ENCODE measurements at regions not wholly inside any gene's neighbourhood (a gene's known extent, or its start where the extent isn't known, plus 50 kb on each side); places are given as distances from the start of the nearest gene placed in this dataset.

GRCh38 chr1:82703951-82704350 lies 903.2 kb downstream of the ADGRL2 start:
- TF ChIP-seq CTCF (IDR thresholded peaks at IDR 0.05): no peak
- no peak for TF ChIP-seq POLR2A (IDR thresholded peaks at IDR 0.05)
